DMS114 treated with DMSO at 0.1 percent for 48 hours (cell line): ENCODE measurements at regions not wholly inside any gene's neighbourhood (a gene's known extent, or its start where the extent isn't known, plus 50 kb on each side); places are given as distances from the start of the nearest gene placed in this dataset.

Experiments used
- DNase-seq: peaks from one replicate; lab custom pipeline; 2025; ENCODE audit not compliant: unreplicated experiment; lab: John Stamatoyannopoulos, UW

DNA sequence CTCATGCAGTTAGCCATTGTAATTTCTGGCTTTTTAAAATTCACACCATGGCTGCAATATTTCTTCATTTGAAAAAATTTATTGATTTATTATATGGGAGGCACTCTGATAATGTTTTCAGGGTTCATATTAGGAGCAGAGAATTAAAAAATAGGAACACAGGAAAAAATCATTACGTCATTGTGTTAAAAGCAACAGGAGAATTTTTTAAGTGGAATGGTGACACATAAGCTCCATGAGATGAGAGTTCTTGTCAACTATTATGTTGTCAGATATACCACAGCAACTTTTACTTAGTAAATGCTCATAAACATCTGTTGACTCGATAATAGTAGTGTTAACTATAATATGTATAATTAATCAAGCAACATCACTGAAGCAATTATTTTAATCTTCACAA, 400.1 kb downstream of the TDRD3 start:
- DNase-seq: no peak

DNA sequence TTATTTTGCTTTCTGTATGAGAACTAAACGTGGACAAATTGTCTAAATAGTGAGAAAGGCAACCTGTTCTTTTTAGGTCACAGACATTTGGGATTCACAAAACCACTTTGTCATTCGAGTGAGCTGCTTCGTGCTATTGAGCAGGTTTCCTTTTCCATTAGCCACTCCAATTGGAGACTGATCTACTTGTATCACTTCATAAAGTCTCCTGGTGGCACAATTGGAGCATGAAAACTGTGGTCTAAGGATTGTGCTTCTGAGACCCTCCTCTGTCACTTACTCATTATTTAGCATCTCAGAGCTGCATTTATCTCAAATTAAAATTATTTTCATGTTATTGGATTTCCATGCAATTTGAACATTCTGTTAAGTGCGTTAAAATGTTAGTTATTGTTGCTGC, 397.7 kb downstream of the TDRD3 start:
- no peak for DNase-seq

DNA sequence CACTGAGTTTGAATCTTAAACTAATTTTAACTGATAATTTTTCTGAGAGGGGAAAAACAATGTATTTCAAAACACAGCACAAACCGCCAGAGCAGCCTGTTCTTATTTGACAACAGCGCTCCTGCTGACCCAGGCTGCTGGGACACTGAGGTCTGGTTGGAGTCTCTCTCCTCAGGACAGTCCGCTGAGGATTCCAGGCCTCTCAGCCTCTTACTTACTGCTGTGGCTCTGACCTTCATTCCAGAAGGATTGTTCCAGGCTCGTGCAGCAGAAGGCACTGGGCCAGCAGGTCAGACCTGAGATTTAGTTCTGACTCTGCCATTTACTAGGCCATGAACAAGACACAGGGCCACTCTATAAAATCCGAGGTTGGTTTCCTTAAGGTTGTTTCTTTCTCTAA, 393.6 kb downstream of the TDRD3 start:
- DNase-seq: no peak

DNA sequence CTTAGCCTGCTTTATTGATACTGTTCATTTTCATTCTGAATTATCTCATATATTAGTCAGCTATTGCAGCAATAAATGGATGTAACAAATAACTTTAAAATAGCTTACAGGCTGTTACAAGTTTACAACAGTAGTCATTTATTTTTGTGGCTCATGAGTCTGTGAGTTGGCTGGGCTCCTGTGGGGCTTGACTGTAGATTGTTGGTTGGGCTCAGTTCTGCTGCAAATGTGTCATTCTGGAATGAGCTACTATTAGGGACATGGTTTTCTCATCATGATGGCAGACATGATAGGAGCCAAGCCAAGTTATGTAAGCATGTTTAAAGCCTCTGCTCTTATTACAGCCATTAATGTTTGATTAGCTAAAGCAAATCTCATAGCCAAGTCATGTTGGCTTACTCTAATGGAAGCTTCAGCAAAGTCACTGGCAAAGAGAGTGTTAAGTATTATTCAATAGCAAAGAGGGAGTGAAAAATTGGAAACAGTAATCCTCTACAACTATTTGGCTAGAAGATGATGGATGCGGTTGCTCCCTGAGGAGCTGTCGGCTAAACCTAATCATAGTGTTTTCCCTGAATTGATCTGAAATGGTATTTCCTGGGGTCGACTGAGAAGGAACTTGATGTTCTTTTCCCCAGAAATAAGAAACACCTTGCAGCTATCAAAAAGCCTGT, 391.3 kb downstream of the TDRD3 start:
- no peak for DNase-seq

DNA sequence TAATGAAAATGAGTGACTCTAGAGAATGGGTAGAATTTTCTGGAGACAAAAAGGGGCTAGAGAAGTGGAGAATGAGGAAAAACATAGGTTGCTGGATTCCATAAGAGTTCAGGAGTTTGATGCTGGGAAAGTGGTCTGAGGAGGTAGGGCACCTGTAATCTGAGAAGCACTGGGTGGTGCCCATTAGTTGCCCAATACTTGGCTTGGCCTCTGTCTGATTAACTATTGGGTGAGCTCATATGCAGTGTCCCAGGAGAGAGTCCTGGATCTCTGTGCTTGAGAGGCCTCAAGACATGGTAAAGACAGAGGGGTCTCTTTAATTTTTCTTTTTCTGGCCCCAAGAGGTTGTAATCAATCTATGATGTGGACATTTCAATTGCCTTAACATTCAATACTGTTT, 390.1 kb downstream of the TDRD3 start:
- DNase-seq: no peak

DNA sequence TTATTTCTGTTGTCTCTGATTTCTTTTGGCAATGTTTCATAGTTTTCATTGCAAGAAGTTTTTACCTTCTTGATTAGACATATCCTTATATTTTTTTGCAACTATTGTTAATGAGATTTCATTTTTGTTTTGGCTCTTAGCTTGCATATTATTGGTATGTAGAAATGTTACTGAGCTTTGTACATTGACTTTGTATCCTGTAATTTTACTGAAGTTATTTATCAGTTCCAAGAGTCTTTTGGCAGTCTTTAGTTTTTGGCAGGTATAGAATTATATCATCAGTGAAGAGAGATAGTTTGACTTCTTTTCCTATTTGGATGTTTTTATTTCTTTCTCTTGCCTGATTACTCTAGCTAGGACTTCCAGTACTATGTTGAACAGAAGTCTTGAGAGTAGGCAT, 375.7 kb downstream of the TDRD3 start:
- no peak for DNase-seq

DNA sequence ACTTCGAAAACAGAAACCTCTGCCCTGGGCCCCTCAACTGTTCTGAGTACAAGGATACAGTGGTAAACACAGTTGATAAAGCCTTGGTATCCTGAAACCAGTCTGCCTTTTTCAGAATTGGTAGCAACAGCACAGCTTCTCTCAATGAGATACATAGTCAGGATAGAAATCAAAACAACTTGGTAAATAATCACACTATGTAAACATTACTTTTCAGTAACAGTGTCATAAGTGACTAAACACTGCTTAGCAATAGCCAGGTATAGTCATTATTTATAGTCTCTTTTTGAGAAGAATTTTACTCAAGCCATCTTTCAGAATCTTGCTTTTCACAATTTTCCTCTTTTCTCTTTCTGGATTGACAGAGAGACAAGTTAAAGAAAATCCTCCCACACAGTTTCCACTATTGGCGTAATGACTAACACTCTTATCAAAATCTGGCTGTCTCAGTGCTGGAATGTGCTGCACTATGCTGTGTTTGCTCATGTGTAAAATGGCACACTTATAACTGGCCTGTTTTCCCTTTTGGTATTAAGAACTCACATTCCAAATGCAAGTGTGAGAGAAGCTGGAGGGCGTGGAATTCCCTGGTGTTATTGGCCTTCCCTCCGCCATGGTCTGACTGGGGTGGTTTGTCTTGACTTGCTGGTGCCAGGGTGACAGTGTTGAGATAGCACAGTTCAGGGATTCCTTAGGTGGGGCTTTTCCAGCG, 368.8 kb downstream of the TDRD3 start:
- no peak for DNase-seq

DNA sequence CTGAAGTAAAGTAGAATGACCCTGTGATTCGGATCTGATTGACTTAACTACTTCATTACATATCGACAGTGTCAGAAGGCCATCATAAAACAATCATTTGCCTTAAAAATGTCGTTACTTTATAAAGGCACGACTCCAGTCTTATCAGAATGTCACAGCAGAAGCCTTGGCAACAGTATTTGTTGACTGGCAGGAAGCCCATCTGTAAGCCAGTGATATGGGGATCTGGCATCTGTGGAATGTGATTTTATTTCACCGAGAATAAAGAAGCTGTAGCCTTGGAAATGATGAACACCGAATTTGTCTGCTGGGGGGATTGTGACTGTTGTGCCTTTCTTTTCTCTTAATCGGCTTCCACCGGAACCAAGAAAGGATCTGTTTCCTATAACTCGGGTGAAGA, 362.5 kb downstream of the TDRD3 start:
- DNase-seq: no peak

DNA sequence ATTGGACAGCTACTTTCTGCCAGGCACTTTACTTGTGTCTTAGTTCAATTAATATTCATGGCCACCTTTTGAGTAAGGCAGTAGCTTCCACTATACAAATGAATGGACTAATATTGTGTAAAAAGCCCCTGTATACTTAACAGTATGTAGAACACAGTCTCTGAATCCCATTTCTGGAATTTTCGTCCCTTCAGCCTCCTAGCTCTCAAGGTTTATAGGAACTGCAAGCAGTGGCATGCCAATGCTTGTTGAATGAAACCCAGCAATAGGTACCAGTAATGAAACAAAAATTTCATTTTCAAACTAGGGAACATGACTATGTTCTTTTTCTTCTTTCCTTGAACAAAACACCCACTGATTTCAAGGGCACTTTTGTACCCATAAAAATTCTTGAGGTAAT, 361.6 kb downstream of the TDRD3 start:
- DNase-seq: no peak

DNA sequence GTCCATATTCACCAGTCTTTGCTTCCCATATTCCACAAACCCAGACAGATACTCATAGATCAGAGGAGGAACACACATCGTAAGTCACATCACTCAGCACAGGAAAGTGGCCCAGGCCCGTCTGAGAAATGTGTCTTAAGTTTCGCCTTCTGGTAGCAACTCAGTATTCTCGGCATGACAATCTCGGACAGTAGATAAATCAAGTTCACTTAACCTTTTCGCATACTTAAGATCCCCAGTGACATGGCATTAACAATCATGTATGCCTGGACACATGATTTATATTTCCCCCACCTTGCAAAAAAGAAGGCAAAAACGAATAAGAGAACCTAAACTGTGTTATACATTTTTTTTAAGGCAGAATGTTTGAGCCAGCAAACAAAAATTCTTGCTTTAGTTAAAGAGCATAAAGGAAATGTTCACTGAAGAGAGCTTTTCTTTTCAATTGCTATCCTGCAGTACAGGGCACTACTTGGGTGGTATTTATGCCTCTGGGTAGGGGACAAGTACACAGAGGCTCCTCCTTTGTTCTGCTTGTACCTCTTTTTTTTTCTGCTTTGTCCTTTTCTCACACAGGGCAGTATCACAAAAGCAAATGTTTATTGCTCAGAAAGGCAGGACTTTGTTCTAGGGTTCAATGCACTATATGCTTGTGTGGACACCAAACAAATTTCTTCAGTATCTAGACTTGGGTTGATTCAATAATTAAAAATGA, 360.6 kb downstream of the TDRD3 start:
- DNase-seq: no peak

DNA sequence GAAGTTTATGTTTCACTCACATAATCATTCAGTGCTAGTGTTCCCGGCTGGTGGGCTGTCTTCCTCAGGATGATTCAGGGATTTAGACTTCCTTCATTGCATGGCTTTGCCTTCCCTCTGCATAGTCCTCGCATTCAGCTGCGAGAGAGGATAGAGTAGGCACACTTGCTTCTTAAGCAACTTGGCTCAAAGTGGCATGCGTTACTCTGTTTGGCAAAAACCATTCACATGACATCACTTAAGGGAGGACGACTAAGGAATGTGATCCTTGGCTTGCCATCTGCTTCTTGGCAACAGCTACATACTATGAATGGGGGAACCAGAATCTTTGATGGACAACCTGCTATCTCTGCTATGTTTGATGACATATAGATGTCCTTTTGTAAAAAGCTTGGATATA, 359.3 kb downstream of the TDRD3 start:
- no peak for DNase-seq

DNA sequence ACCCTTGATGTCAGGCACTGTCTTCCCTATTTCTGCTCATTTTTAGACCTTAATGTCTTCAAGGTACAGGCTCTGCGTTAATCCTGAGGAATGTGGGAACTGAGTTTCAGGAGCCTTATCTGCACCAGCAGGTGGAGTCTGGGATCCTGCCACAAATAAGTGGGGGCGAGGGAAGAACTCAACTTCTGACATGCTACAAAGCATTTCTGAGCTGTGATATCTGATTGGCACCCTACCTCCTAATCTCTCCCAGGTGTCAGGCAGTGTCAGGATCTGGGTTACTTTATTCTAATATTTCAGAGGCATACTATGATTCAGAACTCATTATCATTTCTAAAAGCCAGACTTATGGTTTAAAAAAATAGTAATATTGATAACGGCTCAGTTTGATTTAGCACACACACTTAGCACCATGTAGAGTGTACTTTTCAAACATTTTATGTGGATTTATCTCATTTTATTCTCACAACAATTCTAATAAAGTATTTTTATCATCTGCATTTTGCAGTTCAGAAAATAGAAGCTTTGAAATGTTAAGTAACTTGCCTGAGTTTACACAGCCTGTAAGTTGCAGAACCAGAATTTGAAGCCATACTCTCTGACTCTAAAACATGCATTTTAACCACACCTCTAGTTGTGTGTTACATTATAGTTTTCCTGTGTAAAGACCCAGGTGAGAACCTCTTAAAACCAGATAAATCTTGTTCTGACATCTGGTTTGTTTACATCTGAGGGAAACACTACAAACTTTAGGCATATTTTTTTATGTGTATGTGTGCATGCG, 358.6 kb downstream of the TDRD3 start:
- DNase-seq: no peak

DNA sequence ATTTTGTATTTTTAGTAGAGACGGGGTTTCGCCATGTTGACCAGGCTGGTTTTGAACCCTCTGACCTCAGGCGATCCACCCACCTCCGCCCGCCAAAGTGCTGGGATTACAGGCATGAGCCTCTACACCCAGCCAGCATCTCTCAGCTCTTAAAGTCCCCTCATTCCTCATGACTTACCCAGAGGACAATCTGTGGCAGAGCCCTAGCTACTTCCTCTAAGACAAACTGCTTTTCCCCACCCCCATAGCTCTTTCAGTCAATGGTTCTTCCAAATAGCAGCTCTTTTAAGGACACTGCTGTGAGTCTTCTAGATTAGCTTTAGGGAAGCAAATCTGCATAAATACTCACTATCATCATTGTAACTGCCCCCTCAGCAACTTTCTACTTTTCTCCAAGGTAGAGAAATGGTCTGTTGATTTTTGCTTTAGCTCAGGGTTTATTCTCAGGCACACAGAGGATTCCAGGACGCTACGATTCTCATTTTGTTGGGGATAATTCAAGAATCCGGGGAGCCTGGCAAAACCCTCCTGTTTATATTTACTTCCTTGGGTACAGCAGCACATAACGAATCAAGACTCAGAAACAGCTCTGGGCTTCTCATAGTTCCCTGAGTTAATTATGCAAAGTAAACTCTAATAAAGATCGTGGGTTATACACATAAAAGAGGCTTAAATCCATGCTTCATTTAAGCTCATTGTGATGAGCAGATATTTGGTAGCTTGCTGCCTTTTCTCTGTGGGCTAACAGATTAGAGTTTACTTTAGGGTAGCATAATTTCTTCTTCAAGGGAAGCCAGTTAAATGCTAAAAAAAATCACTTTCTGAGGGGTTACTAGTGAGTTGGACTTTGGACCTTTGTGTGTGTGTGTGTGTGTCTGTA, 357.4 kb downstream of the TDRD3 start:
- no peak for DNase-seq

DNA sequence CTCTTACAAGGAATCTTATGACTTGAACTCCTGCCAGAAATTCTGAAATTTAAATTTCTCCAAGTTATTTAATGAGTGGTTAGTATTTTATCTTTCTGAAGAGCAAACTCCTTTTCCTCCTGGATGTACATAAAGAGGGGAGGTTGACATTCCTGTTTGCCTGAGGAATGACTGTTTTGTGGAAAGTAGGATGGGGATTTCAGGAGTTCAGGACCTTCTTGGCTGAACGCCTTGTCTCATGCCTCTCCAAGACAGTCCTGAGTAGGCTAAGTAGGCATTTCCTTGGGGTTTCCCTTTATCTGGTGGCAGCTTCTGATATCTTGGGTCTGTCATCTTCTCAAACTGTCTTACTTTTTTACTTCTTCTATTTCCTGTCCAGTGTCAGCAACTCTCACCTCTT, 356.6 kb downstream of the TDRD3 start:
- DNase-seq: no peak

DNA sequence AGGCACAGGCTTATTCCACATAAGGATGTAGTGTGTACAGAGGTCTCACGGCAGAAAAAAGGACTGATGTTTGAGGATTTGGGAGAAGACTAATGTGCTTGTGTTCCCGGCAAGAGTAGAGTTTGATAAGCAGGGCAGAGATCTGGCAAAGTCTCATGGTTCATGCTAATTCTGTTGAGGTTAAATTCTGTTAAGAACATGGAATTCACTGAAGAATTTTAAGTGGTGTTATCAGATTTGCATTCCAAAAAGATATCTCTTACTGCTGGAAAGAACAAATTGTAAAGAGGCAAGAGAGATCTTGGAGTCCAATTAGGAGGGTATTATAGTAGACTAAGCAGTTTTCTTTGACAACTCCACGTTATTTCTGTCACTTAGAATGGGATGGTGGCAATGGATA, 348.3 kb downstream of the TDRD3 start:
- DNase-seq: no peak

DNA sequence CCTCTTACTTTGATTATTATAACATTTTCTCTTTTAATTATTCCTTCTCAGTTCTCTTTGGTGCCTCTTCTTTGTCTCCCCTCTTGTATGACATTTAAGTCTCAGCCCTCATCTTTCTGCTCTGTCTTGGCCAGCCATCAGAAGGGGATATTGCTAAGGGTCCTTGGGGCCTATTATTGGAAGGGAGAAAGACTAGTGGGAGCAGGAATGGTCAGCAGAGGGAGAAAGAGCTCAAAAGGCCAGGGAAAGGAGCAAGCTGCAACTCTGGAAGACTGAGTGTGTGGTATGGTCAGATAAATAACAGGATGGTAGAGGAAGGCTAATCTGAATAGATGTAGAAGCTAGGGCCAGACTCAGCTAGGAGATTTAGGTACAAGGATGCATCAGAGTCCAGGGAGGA, 336.9 kb downstream of the TDRD3 start:
- DNase-seq: no peak

DNA sequence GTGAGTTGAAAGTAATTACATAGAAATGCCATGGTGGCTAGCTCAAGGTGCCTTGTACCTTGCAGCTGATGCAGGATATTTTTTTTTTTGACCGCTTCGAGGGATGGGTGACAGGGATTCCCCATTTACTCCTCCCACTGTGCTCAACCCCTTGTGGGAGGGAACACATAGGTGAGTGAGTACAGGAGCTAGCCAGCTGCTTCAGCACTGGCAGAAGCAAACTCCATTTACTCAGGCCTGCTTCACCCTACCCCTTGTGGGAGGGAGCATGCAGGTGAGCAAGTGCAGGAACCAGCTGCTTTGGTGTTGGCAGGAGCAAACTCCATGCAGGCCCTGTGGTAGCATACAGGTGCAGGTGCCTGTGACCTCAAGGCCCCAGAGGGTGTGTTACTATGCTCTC, 330.1 kb downstream of the TDRD3 start:
- no peak for DNase-seq

DNA sequence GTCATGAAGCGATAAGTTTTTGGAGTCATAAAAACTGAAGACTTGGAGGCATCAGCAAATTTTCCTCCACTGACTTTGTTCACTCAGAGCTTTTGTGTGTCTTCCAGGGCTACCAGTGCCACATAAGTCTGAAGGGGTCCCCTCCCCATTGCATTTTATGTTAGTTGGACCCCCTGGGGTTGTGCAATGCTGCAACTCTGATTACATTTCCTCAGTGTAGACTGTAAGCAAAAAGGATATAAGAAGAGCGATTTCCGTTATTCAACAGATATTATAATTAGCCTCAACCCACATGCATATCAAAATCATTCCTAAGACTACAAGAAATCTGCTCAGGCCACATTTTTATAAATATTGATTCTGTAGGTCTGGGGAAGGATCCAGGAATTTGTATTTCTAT, 324.0 kb downstream of the TDRD3 start:
- DNase-seq: no peak

DNA sequence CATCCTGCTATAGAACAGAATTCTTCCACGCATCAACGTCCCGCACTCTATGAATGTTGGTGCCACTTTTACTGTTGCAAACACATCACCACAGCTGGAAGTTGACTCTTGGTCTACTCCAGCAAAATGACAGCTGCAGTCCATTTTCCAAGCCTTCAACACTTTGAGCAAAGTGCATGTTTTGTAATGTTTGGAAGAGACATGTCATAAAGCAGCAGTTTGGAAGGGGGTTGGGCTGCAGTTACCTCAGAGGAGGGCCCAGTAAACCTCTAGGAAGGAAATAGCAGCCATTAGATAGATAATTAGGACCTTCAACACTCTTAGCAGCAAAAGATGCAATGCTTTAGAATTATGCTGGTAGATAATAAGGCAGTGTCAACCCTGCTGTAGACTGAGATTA, 323.6 kb downstream of the TDRD3 start:
- DNase-seq: no peak

DNA sequence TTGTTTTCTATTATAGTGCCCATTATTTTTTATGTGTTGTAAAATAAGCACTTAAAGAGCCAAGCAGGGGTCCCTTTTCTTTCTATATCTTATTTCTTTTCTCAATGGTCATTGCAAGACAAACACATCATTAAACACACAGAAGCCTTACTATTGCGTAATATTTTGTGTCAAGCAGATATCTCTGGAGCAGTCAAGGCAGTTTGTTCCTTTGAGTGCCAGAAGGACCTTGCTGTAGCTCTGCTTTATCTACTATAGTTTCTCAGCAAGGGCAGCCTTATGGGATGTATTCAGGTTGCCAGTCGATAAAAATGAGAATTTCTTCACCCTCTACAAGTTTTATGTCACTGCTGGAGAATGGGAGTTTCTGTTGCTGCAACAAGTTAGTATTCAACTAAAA, 319.3 kb downstream of the TDRD3 start:
- no peak for DNase-seq

DNA sequence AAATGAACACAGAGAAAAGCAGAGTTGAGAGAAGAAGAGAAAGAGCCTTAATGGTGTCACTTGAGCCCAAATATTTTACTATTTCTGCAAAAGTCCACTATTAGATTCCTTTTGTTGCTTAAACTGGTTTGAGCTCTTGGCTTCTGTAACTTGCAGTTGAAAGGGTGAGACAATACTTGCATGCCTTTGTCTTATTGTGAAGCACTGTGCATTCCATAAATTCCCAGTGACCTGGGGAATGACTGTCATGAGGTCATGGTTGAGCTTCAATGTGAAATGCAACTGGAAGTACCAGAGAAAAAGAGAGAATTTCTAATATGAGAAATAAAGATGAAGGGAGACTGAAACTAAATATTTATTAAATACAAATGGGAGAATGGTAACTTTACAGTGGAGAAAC, 310.9 kb downstream of the TDRD3 start:
- DNase-seq: no peak
